ENCODE measurements at regions not wholly inside any gene's neighbourhood (a gene's known extent, or its start where the extent isn't known, plus 50 kb on each side); places are given as distances from the start of the nearest gene placed in this dataset.

DNA sequence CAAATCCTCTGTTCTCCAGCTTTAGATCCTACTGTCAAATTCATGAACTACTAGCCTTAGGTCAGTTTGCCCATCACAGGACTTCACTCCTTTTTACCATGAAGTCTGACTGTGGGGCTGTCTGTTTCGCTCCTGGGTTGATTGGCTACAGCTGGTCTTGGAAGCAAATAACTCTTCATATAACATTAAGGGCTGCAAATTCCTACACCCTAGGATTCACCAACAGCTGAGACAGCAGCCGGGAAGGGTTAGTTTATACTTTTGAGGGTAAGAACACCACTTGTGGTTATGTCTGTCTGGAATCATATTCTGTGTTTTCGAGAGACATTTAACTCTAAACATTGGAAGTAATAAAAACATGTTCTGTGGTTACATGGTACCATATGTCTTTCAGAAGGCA, 55.9 kb upstream of the KIAA1217 start:
- Mint-ChIP-seq H3K36me3 (ENCODE audit: low read depth) (peaks cover 4% of the 10 kb centered on the region; the same call in 1 of the 2 replicates), H3K4me3 (no peak overlapping the region), H3K9me3 (peaks cover 28% of the 10 kb centered on the region), H3K27me3 (ENCODE audit: insufficient read depth) (no peaks in the 10 kb centered on the region), H3K4me1 (ENCODE audit: low read depth) (no peaks in the 10 kb centered on the region), H3K27ac (no peak overlapping the region)
- no peak for DNase-seq
- TF ChIP-seq, protein P1, sequence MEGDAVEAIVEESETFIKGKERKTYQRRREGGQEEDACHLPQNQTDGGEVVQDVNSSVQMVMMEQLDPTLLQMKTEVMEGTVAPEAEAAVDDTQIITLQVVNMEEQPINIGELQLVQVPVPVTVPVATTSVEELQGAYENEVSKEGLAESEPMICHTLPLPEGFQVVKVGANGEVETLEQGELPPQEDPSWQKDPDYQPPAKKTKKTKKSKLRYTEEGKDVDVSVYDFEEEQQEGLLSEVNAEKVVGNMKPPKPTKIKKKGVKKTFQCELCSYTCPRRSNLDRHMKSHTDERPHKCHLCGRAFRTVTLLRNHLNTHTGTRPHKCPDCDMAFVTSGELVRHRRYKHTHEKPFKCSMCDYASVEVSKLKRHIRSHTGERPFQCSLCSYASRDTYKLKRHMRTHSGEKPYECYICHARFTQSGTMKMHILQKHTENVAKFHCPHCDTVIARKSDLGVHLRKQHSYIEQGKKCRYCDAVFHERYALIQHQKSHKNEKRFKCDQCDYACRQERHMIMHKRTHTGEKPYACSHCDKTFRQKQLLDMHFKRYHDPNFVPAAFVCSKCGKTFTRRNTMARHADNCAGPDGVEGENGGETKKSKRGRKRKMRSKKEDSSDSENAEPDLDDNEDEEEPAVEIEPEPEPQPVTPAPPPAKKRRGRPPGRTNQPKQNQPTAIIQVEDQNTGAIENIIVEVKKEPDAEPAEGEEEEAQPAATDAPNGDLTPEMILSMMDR (IDR thresholded peaks at IDR 0.05) = no peak

DNA sequence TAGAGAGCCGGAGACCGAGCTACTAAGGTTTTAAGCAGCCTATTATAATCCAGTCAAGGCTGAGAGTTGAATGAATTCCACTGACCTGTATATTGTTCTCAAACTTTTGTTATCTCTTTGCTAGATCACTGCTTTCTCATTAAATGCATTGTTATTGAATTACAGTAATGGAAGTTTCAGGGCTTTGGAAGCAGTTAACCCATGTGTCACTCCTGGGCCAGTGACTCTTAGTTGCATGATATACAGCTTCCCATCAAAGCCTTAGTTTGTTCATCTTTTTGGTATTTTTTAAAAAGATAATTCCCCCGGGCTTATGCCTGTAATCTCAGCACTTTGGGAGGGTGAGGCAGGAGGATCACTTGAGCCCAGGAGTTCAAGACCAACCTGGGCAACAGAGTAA, 55.4 kb upstream of the KIAA1217 start:
- H3K4me3 Mint-ChIP-seq = no peak overlapping the region
- H3K27ac Mint-ChIP-seq = no peak overlapping the region
- no peaks in the 10 kb centered on the region for H3K27me3 Mint-ChIP-seq (ENCODE audit: insufficient read depth)
- H3K9me3 Mint-ChIP-seq = peaks cover 32% of the 10 kb centered on the region
- peaks cover 2% of the 10 kb centered on the region; the same call in 1 of the 2 replicates for H3K36me3 Mint-ChIP-seq (ENCODE audit: low read depth)
- no peaks in the 10 kb centered on the region for H3K4me1 Mint-ChIP-seq (ENCODE audit: low read depth)
- TF ChIP-seq, protein P1 (IDR thresholded peaks at IDR 0.05) = no peak
- no peak for DNase-seq

DNA sequence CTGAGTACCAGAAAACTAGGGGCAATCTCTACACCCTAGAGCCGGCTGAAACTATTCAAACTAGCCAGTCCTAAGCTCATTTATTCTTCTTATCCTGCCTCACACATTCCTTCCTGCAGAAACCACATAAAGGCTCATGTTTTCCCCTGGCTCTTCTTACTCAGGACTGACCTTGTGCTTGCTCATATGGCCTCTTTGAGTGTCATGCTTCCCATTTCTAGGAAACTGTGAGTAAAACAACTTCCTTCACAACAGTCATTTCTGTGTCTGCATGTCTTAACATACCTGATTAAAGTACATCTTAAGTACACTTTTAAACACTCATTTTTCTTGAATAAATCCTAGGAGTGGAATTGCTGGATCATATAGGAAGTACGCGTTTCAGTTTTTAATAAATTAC, 52.3 kb upstream of the KIAA1217 start:
- TF ChIP-seq, protein P1 (IDR thresholded peaks at IDR 0.05) = no peak
- peaks cover 39% of the 10 kb centered on the region for H3K9me3 Mint-ChIP-seq
- H3K27me3 Mint-ChIP-seq (ENCODE audit: insufficient read depth) = no peaks in the 10 kb centered on the region
- H3K27ac Mint-ChIP-seq = no peak overlapping the region
- DNase-seq = no peak
- H3K36me3 Mint-ChIP-seq (ENCODE audit: low read depth) = no peaks in the 10 kb centered on the region
- no peak overlapping the region for H3K4me3 Mint-ChIP-seq
- no peaks in the 10 kb centered on the region for H3K4me1 Mint-ChIP-seq (ENCODE audit: low read depth)

DNA sequence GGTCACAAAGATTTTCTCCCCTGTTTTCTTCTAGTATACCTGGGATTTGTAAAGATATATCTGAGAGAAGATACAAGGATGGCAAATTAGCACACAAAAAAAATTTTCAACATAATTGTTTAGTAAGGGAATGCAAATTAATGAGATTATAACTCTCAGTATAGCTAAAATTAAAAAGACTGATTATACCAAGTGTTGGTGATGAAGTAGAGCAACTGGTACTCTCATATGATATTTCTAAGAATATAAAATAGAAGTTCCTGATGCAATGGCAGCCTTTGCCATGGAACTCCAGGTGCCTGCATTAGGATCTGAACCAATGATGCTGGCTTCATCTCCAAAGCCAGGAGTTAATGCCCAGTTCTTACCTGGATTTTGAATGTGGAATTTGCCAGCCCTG, 51.4 kb upstream of the KIAA1217 start:
- TF ChIP-seq, protein P1 (IDR thresholded peaks at IDR 0.05) = no peak
- H3K36me3 Mint-ChIP-seq (ENCODE audit: low read depth) = no peaks in the 10 kb centered on the region
- H3K9me3 Mint-ChIP-seq = peaks cover 41% of the 10 kb centered on the region
- H3K27me3 Mint-ChIP-seq (ENCODE audit: insufficient read depth) = no peaks in the 10 kb centered on the region
- no peak overlapping the region for H3K4me3 Mint-ChIP-seq
- no peak overlapping the region for H3K27ac Mint-ChIP-seq
- no peaks in the 10 kb centered on the region for H3K4me1 Mint-ChIP-seq (ENCODE audit: low read depth)
- DNase-seq = no peak
